Lung (tissue), 11 donors: ENCODE measurements at regions not wholly inside any gene's neighbourhood (a gene's known extent, or its start where the extent isn't known, plus 50 kb on each side); places are given as distances from the start of the nearest gene placed in this dataset.

Experiments used
- ATAC-seq: fragments of 200-7000 bp; cut with Tn5 transposase; one replicate; pipeline ENCODE4 v1.9.1; 2020; ENCODE audit warnings: moderate number of reproducible peaks; ENCODE audit not compliant: insufficient read depth, low FRiP score
- DNase-seq, 3 donors: peaks; one replicate each; pipeline ENCODE4 v3.0.0-alpha.2; 2013 to 2017
- H3K27ac ChIP-seq, 2 donors: one replicate each; pipeline ENCODE4 v1.5.1; 2013; ENCODE audit warnings: mild to moderate bottlenecking in 2 of 2, moderate library complexity in 2 of 2, control low read depth in 1 of 2, inconsistent platforms in 1 of 2, low read depth in 1 of 2, low read length in 1 of 2
- H3K27me3 ChIP-seq, 3 donors: one replicate each; pipeline ENCODE4 v1.5.1; 2013; ENCODE audit warnings: low read length in 2 of 3; ENCODE audit not compliant: control insufficient read depth in 3 of 3, insufficient read depth in 3 of 3
- H3K36me3 ChIP-seq, 4 donors: one replicate each; pipeline ENCODE4 v1.5.1; 2013; ENCODE audit warnings: low read length in 4 of 4, mild to moderate bottlenecking in 1 of 4, moderate library complexity in 1 of 4; ENCODE audit not compliant: control insufficient read depth in 4 of 4, insufficient read depth in 4 of 4
- H3K4me1 ChIP-seq, 5 donors: one replicate each; pipeline ENCODE4 v1.5.1; 2013; ENCODE audit warnings: low read length in 5 of 5, mild to moderate bottlenecking in 2 of 5, moderate library complexity in 1 of 5; ENCODE audit not compliant: control insufficient read depth in 5 of 5, insufficient read depth in 5 of 5
- H3K4me3 ChIP-seq: one replicate; pipeline ENCODE4 v1.5.1; 2013; ENCODE audit warnings: mild to moderate bottlenecking, control low read depth, moderate library complexity
- H3K9ac ChIP-seq, 2 donors: one replicate each; pipeline ENCODE4 v1.5.1; 2013; ENCODE audit warnings: low read length in 2 of 2, control low read depth in 1 of 2; ENCODE audit not compliant: insufficient read depth in 1 of 2
- H3K9me3 ChIP-seq, 4 donors: one replicate each; pipeline ENCODE4 v1.5.1; 2013; ENCODE audit warnings: low read length in 3 of 4, mild to moderate bottlenecking in 1 of 4, moderate library complexity in 1 of 4; ENCODE audit not compliant: control insufficient read depth in 4 of 4, insufficient read depth in 3 of 4
- WGBS, 2 donors: extraction: QIAGEN DNeasy Blood & Tissue Kit; methylation state at CpG; one replicate each; pipeline ENCODE4 v1.1.7; 2013; 5-methylcytosine and 5-hydroxymethylcytosine counted together
- TF ChIP-seq, protein P1 (sequence below): IDR thresholded peaks from 2 replicates; pipeline ENCODE4 v1.5.1; 2012; ENCODE audit warnings: mild to moderate bottlenecking; ENCODE audit errors: control extremely low read depth, extremely low read depth
- donor health status: control.
- donor health status: control.
- donor health status: Bipolar disorder and iron deficiency.
- donor health status: healthy.
- donor health status: DM: yes; HTN: yes; CAD: no.

DNA sequence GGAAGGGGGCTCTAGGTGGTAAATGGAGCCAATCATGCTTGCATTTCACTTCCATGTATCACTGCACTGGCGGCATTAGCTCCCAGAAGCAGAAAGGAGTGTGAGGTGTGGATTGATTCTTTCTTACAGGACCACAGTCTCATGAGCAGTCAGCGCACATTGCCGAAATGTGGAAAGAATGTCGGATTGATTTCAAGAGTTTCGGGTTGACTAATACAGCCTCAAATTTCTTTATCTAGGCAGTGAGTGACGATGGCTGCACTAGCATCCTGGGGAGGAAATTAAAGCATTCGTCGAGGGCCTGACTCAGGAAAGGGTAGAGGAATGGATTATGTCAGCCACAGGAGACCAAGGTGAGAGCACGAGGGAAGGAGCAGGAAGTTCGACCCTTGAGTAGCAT is 222.8 kb upstream of the CDYL start:
- ATAC-seq, result no peak

DNA sequence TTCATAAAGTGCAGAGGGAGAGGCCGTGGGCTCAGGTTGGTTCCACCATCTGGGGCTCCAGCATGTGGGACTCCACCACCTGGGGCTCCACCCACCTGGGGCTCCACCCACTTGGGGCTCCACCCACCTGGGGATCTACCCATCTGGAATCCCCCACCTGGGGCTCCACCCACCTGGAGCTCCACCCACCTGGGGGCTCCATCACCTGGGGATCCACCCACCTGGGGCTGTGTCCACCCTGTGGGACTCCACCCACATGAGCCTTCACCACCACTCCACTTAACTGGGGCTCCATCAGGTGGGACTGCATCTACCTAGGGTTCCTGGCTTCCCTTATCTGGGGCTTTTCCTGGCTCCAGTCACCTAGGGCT is 226.0 kb upstream of the CDYL start:
- Histone ChIP-seq H3K4me1 (no peaks in the 10 kb centered on the region), H3K36me3 (no peaks in the 10 kb centered on the region), H3K4me3 (no peak overlapping the region), H3K27ac (no peak overlapping the region), H3K9me3 (peaks cover 0 to 3% (median 0%) of the 10 kb centered on the region in 4 donors), H3K27me3 (no peaks in the 10 kb centered on the region), H3K9ac (no peak overlapping the region)
- WGBS, 2 donors, result 89 to 100% methylated on average over 1 of the region's 1 CpG
- no peak for ATAC-seq
- DNase-seq, result no peak
- TF ChIP-seq, protein P1, sequence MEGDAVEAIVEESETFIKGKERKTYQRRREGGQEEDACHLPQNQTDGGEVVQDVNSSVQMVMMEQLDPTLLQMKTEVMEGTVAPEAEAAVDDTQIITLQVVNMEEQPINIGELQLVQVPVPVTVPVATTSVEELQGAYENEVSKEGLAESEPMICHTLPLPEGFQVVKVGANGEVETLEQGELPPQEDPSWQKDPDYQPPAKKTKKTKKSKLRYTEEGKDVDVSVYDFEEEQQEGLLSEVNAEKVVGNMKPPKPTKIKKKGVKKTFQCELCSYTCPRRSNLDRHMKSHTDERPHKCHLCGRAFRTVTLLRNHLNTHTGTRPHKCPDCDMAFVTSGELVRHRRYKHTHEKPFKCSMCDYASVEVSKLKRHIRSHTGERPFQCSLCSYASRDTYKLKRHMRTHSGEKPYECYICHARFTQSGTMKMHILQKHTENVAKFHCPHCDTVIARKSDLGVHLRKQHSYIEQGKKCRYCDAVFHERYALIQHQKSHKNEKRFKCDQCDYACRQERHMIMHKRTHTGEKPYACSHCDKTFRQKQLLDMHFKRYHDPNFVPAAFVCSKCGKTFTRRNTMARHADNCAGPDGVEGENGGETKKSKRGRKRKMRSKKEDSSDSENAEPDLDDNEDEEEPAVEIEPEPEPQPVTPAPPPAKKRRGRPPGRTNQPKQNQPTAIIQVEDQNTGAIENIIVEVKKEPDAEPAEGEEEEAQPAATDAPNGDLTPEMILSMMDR, result no peak

More for the DNA sequence above, 222.8 kb upstream of the CDYL start:
- DNase-seq, result no peak
- Histone ChIP-seq H3K27ac (no peak overlapping the region), H3K4me1 (no peaks in the 10 kb centered on the region), H3K27me3 (no peaks in the 10 kb centered on the region), H3K9ac (no peak overlapping the region), H3K9me3 (peaks cover 0 to 3% (median 0%) of the 10 kb centered on the region in 4 donors), H3K36me3 (no peaks in the 10 kb centered on the region), H3K4me3 (no peak overlapping the region)
- WGBS, 2 donors, result 81 to 84% methylated on average over 10 of the region's 10 CpGs
- TF ChIP-seq, protein P1, result no peak

DNA sequence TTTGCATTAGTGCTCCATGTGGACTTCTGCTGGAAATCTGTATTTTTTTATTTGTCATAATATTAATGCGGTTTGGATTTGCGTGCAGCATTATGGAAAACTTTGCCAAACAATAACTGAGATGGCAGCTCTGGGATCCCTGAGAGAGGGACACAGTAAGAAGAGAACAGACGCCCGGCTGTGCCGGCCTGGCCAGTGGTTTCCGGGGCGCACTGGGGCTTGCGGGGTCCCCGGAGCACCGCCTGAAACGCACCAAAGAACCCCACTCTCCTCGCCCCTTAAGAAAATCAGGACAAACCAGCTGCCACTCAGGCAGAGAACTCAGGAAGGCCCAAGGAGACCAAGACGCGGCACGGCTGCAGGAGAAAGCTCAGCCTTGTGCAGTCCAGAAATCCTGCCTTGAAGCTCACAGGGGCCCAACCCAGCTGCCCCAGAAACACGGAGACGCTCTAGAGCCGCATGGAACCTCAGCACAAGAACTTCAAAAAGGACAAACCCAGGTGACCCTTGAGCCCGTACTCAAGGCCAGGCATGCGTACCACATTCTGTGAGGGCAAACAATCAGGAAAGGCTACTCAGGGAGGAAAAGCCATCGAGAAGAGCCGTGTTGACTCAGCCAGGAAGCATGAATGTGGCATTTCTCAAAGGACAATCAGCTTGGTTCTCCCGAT is 226.5 kb upstream of the CDYL start:
- no peaks in the 10 kb centered on the region for H3K4me1 ChIP-seq
- H3K4me3 ChIP-seq, result no peak overlapping the region
- 94 to 97% methylated on average over 23 of the region's 23 CpGs for WGBS, 2 donors
- H3K9me3 ChIP-seq, result peaks cover 0 to 3% (median 0%) of the 10 kb centered on the region in 4 donors
- no peak overlapping the region for H3K27ac ChIP-seq
- H3K27me3 ChIP-seq, result no peaks in the 10 kb centered on the region
- no peak overlapping the region for H3K9ac ChIP-seq
- TF ChIP-seq, protein P1, result no peak
- ATAC-seq (no peak), DNase-seq (no peak)
- no peaks in the 10 kb centered on the region for H3K36me3 ChIP-seq

DNA sequence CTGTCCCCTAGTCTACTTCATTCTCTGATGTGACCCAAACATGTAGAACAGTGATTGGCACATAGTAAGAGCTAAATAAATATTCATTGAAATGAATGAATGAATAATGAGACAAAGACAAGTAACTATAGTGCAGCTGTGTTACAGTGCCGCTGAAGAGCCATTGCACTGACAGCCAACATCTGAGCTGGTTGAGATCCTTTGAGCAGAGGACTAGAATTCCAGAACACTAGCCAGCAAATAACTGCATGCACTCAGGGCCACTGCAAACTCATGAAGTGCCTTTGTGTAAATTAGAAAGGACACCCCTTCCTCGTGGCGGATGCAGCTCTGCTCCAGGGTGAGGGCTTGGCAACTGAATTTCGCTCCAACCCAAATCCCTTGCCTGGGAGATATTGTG is 230.3 kb upstream of the CDYL start:
- 51 to 63% methylated on average over 4 of the region's 4 CpGs for WGBS, 2 donors
- no peak for DNase-seq
- TF ChIP-seq, protein P1, result no peak
- no peak overlapping the region for H3K4me3 ChIP-seq
- no peak overlapping the region for H3K9ac ChIP-seq
- H3K36me3 ChIP-seq, result no peaks in the 10 kb centered on the region
- no peaks in the 10 kb centered on the region for H3K4me1 ChIP-seq
- no peak overlapping the region for H3K27ac ChIP-seq
- no peaks in the 10 kb centered on the region for H3K9me3 ChIP-seq
- no peak for ATAC-seq
- H3K27me3 ChIP-seq, result no peaks in the 10 kb centered on the region
